ENCODE measurements at regions not wholly inside any gene's neighbourhood (a gene's known extent, or its start where the extent isn't known, plus 50 kb on each side); places are given as distances from the start of the nearest gene placed in this dataset.
A peak's percentile ranks its signal among the peaks of the same experiment; 100 is the strongest.

GRCh38 chr12:74685385-74685784 lies 147.8 kb downstream of the ATXN7L3B start:
- intact Hi-C loops (cut with DNase I), result no loop called here

GRCh38 chr12:74689071-74689655 lies 151.5 kb downstream of the ATXN7L3B start:
- no peak overlapping the region for H3K27ac ChIP-seq

More at GRCh38 chr12:74685385-74685784, 147.8 kb downstream of the ATXN7L3B start:
- no peak for TF ChIP-seq CTCF (IDR thresholded peaks at IDR 0.05)
- no peak for DNase-seq (ENCODE audit: low spot score in 2 of 2)
- no peaks in the 10 kb centered on the region for H3K36me3 ChIP-seq
- no peak overlapping the region for H3K4me3 ChIP-seq
- no peaks in the 10 kb centered on the region for H3K9me3 ChIP-seq
- no peaks in the 10 kb centered on the region for H3K4me1 ChIP-seq
- H3K27me3 ChIP-seq, result no peaks in the 10 kb centered on the region
- no peak overlapping the region for H3K27ac ChIP-seq

GRCh38 chr12:74689929-74690328 lies 152.3 kb downstream of the ATXN7L3B start:
- Histone ChIP-seq H3K27me3 (no peaks in the 10 kb centered on the region), H3K9me3 (no peaks in the 10 kb centered on the region), H3K4me1 (no peaks in the 10 kb centered on the region), H3K36me3 (no peaks in the 10 kb centered on the region), H3K4me3 (no peak overlapping the region), H3K27ac (no peak overlapping the region)
- DNase-seq (ENCODE audit: low spot score in 2 of 2), result no peak
- intact Hi-C loops (cut with DNase I), result no loop called here
- TF ChIP-seq CTCF (IDR thresholded peaks at IDR 0.05), result no peak

More at GRCh38 chr12:74689071-74689655, 151.5 kb downstream of the ATXN7L3B start:
- no peaks in the 10 kb centered on the region for H3K4me1 ChIP-seq
- no peak overlapping the region for H3K4me3 ChIP-seq
- TF ChIP-seq CTCF (IDR thresholded peaks at IDR 0.05), result peak in 1 of 3 experiments; percentile 42
- DNase-seq (ENCODE audit: low spot score in 2 of 2), result no peak
- no peaks in the 10 kb centered on the region for H3K27me3 ChIP-seq
- H3K9me3 ChIP-seq, result no peaks in the 10 kb centered on the region
- intact Hi-C loops (cut with DNase I), result no loop called here
- no peaks in the 10 kb centered on the region for H3K36me3 ChIP-seq

- Histone ChIP-seq H3K27me3 (no peaks in the 10 kb centered on the region), H3K4me3 (no peak overlapping the region), H3K27ac (no peak overlapping the region), H3K36me3 (no peaks in the 10 kb centered on the region), H3K4me1 (no peaks in the 10 kb centered on the region), H3K9me3 (no peaks in the 10 kb centered on the region)
- DNase-seq (ENCODE audit: low spot score in 2 of 2), result no peak
- intact Hi-C loops (cut with DNase I), result no loop called here
- TF ChIP-seq CTCF (IDR thresholded peaks at IDR 0.05), result no peak
Observed at GRCh38 chr12:74719447-74719846, 181.8 kb downstream of the ATXN7L3B start.

- Histone ChIP-seq H3K27me3 (no peaks in the 10 kb centered on the region), H3K4me3 (no peak overlapping the region), H3K4me1 (no peaks in the 10 kb centered on the region), H3K27ac (no peak overlapping the region), H3K36me3 (no peaks in the 10 kb centered on the region), H3K9me3 (no peaks in the 10 kb centered on the region)
- intact Hi-C loops (cut with DNase I), result no loop called here
- DNase-seq (ENCODE audit: low spot score in 2 of 2), result no peak
- TF ChIP-seq CTCF (IDR thresholded peaks at IDR 0.05), result no peak
Observed at GRCh38 chr12:74722709-74723108, 185.1 kb downstream of the ATXN7L3B start.

GRCh38 chr12:74725154-74725553 lies 187.5 kb downstream of the ATXN7L3B start:
- H3K4me1 ChIP-seq, result no peaks in the 10 kb centered on the region
- no peak for DNase-seq (ENCODE audit: low spot score in 2 of 2)
- no peak overlapping the region for H3K27ac ChIP-seq
- TF ChIP-seq CTCF (IDR thresholded peaks at IDR 0.05), result no peak
- intact Hi-C loops (cut with DNase I), result no loop called here
- H3K36me3 ChIP-seq, result no peaks in the 10 kb centered on the region
- H3K27me3 ChIP-seq, result no peaks in the 10 kb centered on the region
- H3K9me3 ChIP-seq, result no peaks in the 10 kb centered on the region
- H3K4me3 ChIP-seq, result no peak overlapping the region

Measured in ascending aorta (tissue), 2 donors.